OCI-LY7 (cell line): ENCODE measurements at regions not wholly inside any gene's neighbourhood (a gene's known extent, or its start where the extent isn't known, plus 50 kb on each side); places are given as distances from the start of the nearest gene placed in this dataset.

Source experiments
- BruUV-seq: library from RNA; stranded (reverse); fragments of 400-500 nt; replicated peaks from 2 replicates; lab custom pipeline; 2021; lab: Mats Ljungman, UMichigan
- CTCF ChIA-PET: fragments of 300-600 bp; sonication (Branson Sonifier 250); formaldehyde crosslinking; loops from one replicate; lab custom pipeline; 2022; ENCODE audit warnings: antibody characterized with exemption; ENCODE audit not compliant: unreplicated experiment; lab: Charles Lee
- POLR2A ChIA-PET: fragments of 300-600 bp; sonication (Branson Sonifier 250); formaldehyde crosslinking; loops from one replicate; lab custom pipeline; 2022; ENCODE audit warnings: antibody characterized with exemption; lab: Charles Lee
- DNase-seq: peaks from one replicate; pipeline ENCODE4 v3.0.0-alpha.2; 2015; ENCODE audit warnings: low spot score
- H2AFZ ChIP-seq: fragments of 200-600 bp; sonication (generic), shearing (Covaris generic); 2 replicates; pipeline ENCODE4 v1.6.1; 2014; ENCODE audit warnings: mild to moderate bottlenecking, antibody characterized with exemption, low read length, moderate library complexity
- H3K27ac ChIP-seq: fragments of 200-600 bp; sonication (generic); 2 replicates; pipeline ENCODE4 v1.5.1; 2014; ENCODE audit warnings: mixed run types, low read depth, mild to moderate bottlenecking, moderate library complexity, low read length, inconsistent platforms; ENCODE audit not compliant: poor library complexity, severe bottlenecking
- H3K36me3 ChIP-seq: fragments of 200-600 bp; sonication (generic); 2 replicates; pipeline ENCODE4 v1.6.1; 2014; ENCODE audit warnings: mild to moderate bottlenecking, antibody characterized with exemption, low read length, moderate library complexity, mixed read lengths; ENCODE audit not compliant: insufficient read depth
- H3K4me1 ChIP-seq: fragments of 200-600 bp; sonication (generic); 2 replicates; pipeline ENCODE4 v1.5.1; 2014; ENCODE audit warnings: mild to moderate bottlenecking, low read length; ENCODE audit not compliant: insufficient read depth, poor library complexity, severe bottlenecking
- H3K4me2 ChIP-seq: fragments of 200-600 bp; sonication (generic); 2 replicates; pipeline ENCODE4 v1.6.1; 2014; ENCODE audit warnings: mild to moderate bottlenecking, low read length
- H3K4me3 ChIP-seq: fragments of 200-600 bp; sonication (generic); 2 replicates; pipeline ENCODE4 v1.5.1; 2014; ENCODE audit warnings: mild to moderate bottlenecking, low read depth, low read length; ENCODE audit not compliant: poor library complexity, severe bottlenecking
- H3K79me2 ChIP-seq: fragments of 200-600 bp; sonication (generic); 2 replicates; pipeline ENCODE4 v1.6.1; 2016; ENCODE audit warnings: low read depth, mild to moderate bottlenecking, low read length, moderate library complexity, mixed read lengths; ENCODE audit not compliant: insufficient read depth
- H3K9me2 ChIP-seq: fragments of 200-600 bp; sonication (generic); 2 replicates; pipeline ENCODE4 v1.6.1; 2016; ENCODE audit warnings: mild to moderate bottlenecking, low read length, mixed read lengths; ENCODE audit not compliant: insufficient read depth
- H3K9me3 ChIP-seq: fragments of 200-600 bp; sonication (generic); 2 replicates; pipeline ENCODE4 v1.6.1; 2014; ENCODE audit warnings: mild to moderate bottlenecking, mixed run types, low read length, mixed read lengths
- H4K20me1 ChIP-seq: fragments of 200-600 bp; sonication (generic); 2 replicates; pipeline ENCODE4 v1.6.1; 2014; ENCODE audit warnings: mild to moderate bottlenecking, antibody characterized with exemption, low read length, moderate library complexity, mixed read lengths; ENCODE audit not compliant: insufficient read depth
- EZH2phosphoT487 ChIP-seq: fragments of 200-600 bp; sonication (generic); IDR thresholded peaks from 2 replicates; pipeline ENCODE4 v1.6.1; 2018; ENCODE audit warnings: low read depth, borderline replicate concordance, mild to moderate bottlenecking, mixed run types, antibody characterized with exemption, low read length, moderate library complexity, mixed read lengths
- intact Hi-C: fragments of 100-400 bp; cut with micrococcal nuclease; formaldehyde crosslinking; loops from one replicate; pipeline ENCODE4 v1.10.0; 2022; ENCODE audit not compliant: unreplicated experiment
- TF ChIP-seq, protein P1 (sequence below): fragments of 200-600 bp; sonication (generic); conservative IDR thresholded peaks from 2 replicates; pipeline ENCODE4 v1.5.1; 2014; ENCODE audit warnings: mild to moderate bottlenecking, antibody characterized with exemption, low read length, moderate library complexity, mixed read lengths

DNA sequence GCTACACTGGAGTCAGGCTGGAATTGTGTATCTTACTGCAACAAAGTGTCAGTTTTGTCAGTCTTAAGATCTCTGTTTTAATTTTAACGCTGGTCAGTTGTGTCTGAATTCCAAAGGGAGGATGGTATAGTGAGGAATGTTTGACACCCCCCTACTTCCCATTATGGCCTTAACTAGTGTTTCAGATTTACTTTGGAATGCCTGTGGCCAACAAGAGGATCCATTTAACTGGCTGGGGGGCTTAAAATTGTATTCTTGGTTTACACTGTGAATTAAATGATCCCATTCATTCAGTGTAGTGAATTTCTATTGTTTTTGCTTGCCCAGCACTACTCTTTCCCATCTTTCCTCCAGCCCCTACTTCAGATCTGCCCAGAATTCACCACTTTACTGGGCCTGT lies 75.8 kb upstream of the IQCM start:
- Histone ChIP-seq H3K4me3 (no peak overlapping the region), H3K4me2 (no peak overlapping the region), H3K79me2 (no peaks in the 10 kb centered on the region), H3K36me3 (no peaks in the 10 kb centered on the region), H3K9me3 (no peaks in the 10 kb centered on the region), H3K27ac (no peak overlapping the region), H3K9me2 (no peaks in the 10 kb centered on the region), H4K20me1 (no peaks in the 10 kb centered on the region), H3K4me1 (no peaks in the 10 kb centered on the region), H2AFZ (no peak overlapping the region)
- POLR2A ChIA-PET: no interaction called here
- intact Hi-C loops: no loop called here
- no peak for TF ChIP-seq EZH2phosphoT487
- TF ChIP-seq, protein P1, sequence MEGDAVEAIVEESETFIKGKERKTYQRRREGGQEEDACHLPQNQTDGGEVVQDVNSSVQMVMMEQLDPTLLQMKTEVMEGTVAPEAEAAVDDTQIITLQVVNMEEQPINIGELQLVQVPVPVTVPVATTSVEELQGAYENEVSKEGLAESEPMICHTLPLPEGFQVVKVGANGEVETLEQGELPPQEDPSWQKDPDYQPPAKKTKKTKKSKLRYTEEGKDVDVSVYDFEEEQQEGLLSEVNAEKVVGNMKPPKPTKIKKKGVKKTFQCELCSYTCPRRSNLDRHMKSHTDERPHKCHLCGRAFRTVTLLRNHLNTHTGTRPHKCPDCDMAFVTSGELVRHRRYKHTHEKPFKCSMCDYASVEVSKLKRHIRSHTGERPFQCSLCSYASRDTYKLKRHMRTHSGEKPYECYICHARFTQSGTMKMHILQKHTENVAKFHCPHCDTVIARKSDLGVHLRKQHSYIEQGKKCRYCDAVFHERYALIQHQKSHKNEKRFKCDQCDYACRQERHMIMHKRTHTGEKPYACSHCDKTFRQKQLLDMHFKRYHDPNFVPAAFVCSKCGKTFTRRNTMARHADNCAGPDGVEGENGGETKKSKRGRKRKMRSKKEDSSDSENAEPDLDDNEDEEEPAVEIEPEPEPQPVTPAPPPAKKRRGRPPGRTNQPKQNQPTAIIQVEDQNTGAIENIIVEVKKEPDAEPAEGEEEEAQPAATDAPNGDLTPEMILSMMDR: no peak
- no peak for DNase-seq
- CTCF ChIA-PET: no interaction called here
- BruUV-seq: no TSS peak

DNA sequence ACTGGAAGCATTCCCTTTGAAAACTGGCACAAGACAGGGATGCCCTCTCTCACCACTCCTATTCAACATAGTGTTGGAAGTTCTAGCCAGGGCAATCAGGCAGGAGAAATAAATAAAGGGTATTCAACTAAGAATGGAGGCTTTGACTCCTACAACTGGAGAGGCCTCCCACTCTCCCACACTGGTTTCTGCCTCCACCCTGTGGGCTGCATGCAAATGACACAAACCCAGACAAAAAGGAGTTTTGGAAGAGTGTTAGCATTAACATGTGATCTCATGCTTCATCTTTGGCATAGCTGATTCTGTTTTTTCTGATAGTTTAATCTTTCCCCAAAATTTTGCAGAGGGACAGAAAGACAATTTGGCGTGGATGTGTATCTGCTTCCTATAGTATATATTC lies 80.8 kb upstream of the IQCM start:
- Histone ChIP-seq H3K79me2 (no peaks in the 10 kb centered on the region), H2AFZ (no peak overlapping the region), H3K4me3 (no peak overlapping the region), H4K20me1 (no peaks in the 10 kb centered on the region), H3K9me2 (no peaks in the 10 kb centered on the region), H3K4me2 (no peak overlapping the region), H3K4me1 (no peaks in the 10 kb centered on the region), H3K27ac (no peak overlapping the region), H3K36me3 (no peaks in the 10 kb centered on the region), H3K9me3 (no peaks in the 10 kb centered on the region)
- no peak for TF ChIP-seq EZH2phosphoT487
- TF ChIP-seq, protein P1: no peak
- no TSS peak for BruUV-seq
- POLR2A ChIA-PET: no interaction called here
- CTCF ChIA-PET: no interaction called here
- DNase-seq: no peak
- intact Hi-C loops: no loop called here

DNA sequence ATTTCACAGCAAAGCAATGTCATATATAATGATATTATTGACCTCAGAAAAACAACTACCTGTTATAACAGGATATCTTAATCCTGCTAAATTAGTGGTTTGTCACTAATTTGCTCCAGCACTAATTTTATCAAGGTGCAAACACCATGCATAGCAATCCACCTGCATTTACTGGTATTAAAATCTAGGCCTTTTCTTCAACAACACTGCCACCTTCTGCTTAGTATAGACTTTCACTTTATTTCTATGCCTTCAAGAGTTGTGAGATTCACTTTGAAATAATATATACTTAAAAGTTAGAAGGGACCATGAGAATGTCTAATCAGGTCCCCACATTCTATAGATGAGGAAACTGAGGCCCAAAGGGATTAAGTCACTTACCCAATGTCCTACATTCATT lies 82.1 kb upstream of the IQCM start:
- intact Hi-C loops: loop anchor here (2.0 kb wide), 1 partner anchor 527 kb away; no protein-coding TSS in a partner anchor
- no peak overlapping the region for H3K4me2 ChIP-seq
- H3K4me1 ChIP-seq: no peaks in the 10 kb centered on the region
- TF ChIP-seq EZH2phosphoT487: no peak
- TF ChIP-seq, protein P1: peak; percentile 68
- H3K9me2 ChIP-seq: no peaks in the 10 kb centered on the region
- H3K79me2 ChIP-seq: no peaks in the 10 kb centered on the region
- H4K20me1 ChIP-seq: no peaks in the 10 kb centered on the region
- ChIA-PET POLR2A (no interaction called here), CTCF (no interaction called here)
- H3K27ac ChIP-seq: no peak overlapping the region
- no peak overlapping the region for H3K4me3 ChIP-seq
- no TSS peak for BruUV-seq
- peak; percentile 12 for DNase-seq
- H3K36me3 ChIP-seq: no peaks in the 10 kb centered on the region
- no peaks in the 10 kb centered on the region for H3K9me3 ChIP-seq
- H2AFZ ChIP-seq: no peak overlapping the region
